H1 (cell line): ENCODE measurements at regions not wholly inside any gene's neighbourhood (a gene's known extent, or its start where the extent isn't known, plus 50 kb on each side); places are given as distances from the start of the nearest gene placed in this dataset.

Source experiments
- CTCF ChIA-PET: fragments of 300-600 bp; sonication (Branson Sonifier 250); formaldehyde crosslinking; loops from one replicate; lab custom pipeline; 2021; ENCODE audit not compliant: partially characterized antibody; lab: Charles Lee
- POLR2A ChIA-PET: fragments of 300-600 bp; sonication (Branson Sonifier 250); formaldehyde crosslinking; loops from one replicate; lab custom pipeline; 2021; ENCODE audit warnings: inconsistent platforms; ENCODE audit not compliant: partially characterized antibody; lab: Charles Lee
- DNase-seq, 2 experiments: peaks; one replicate each; pipeline versions ENCODE4 v3.0.0 to v3.0.0-alpha.2; 2010 to 2022; ENCODE audit warnings: low spot score in 2 of 2, low read depth in 1 of 2, mixed read lengths in 1 of 2
- FAIRE-seq: peaks from 2 replicates; lab custom pipeline; 2011; peaks lifted over from hg19 to GRCh38; lab: Jason Lieb, UNC
- H2AFZ ChIP-seq: 2 replicates; pipeline ENCODE4 v1.8.1; 2012; ENCODE audit warnings: low read length, inconsistent platforms
- H2AK5ac ChIP-seq: 2 replicates; pipeline ENCODE4 v1.6.1; 2013; ENCODE audit warnings: low read depth, low read length
- H2BK120ac ChIP-seq: replicated peaks from 2 replicates; pipeline ENCODE3; 2013; ENCODE audit warnings: low read depth, low read length, inconsistent platforms
- H2BK12ac ChIP-seq: 2 replicates; pipeline ENCODE4 v1.6.1; 2013; ENCODE audit warnings: low read depth, low read length
- H2BK15ac ChIP-seq: 2 replicates; pipeline ENCODE4 v1.6.1; 2013; ENCODE audit warnings: low read length
- H2BK20ac ChIP-seq: 2 replicates; pipeline ENCODE4 v1.6.1; 2013; ENCODE audit warnings: low read length
- H2BK5ac ChIP-seq: 2 replicates; pipeline ENCODE4 v1.6.1; 2013; ENCODE audit warnings: low read depth, low read length
- H3K14ac ChIP-seq: 2 replicates; pipeline ENCODE4 v1.6.1; 2013; ENCODE audit warnings: inconsistent platforms; ENCODE audit not compliant: insufficient read length
- H3K18ac ChIP-seq: 2 replicates; pipeline ENCODE4 v1.6.1; 2013; ENCODE audit warnings: low read length; ENCODE audit errors: extremely low read depth
- H3K23ac ChIP-seq: 2 replicates; pipeline ENCODE4 v1.6.1; 2013; ENCODE audit warnings: inconsistent platforms; ENCODE audit not compliant: insufficient read length
- H3K23me2 ChIP-seq: 2 replicates; pipeline ENCODE4 v1.6.1; 2013; ENCODE audit warnings: low read depth, low read length
- H3K27ac ChIP-seq: 2 replicates; pipeline ENCODE4 v1.6.1; 2011; ENCODE audit warnings: low read depth, low read length, inconsistent platforms
- H3K27me3 ChIP-seq, 4 experiments: replicated peaks in 1 of 4; 1 replicate in 1 of 4; 2 replicates in 3 of 4; pipeline versions ENCODE4 v1.6.1 to v1.8.1; 2011 to 2013; ENCODE audit warnings: low read length in 3 of 4, mild to moderate bottlenecking in 3 of 4, inconsistent platforms in 2 of 4, mixed read lengths in 2 of 4, moderate library complexity in 1 of 4; ENCODE audit not compliant: control insufficient read depth in 3 of 4, insufficient read depth in 3 of 4; ENCODE audit errors: extremely low read depth in 1 of 4
- H3K36me3 ChIP-seq, 4 experiments: 2 replicates each; pipeline versions ENCODE4 v1.6.1 to v1.8.1; 2011 to 2013; ENCODE audit warnings: mild to moderate bottlenecking in 4 of 4, low read length in 3 of 4, moderate library complexity in 2 of 4, control low read depth in 1 of 4, inconsistent platforms in 1 of 4; ENCODE audit not compliant: insufficient read depth in 4 of 4, control insufficient read depth in 2 of 4
- H3K4ac ChIP-seq: replicated peaks from 2 replicates; pipeline ENCODE3; 2013; ENCODE audit warnings: low read length, low read depth, mixed read lengths, inconsistent platforms; ENCODE audit not compliant: insufficient read length
- H3K4me1 ChIP-seq, 4 experiments: replicated peaks in 1 of 4; 1 replicate in 1 of 4; 2 replicates in 3 of 4; pipeline versions ENCODE4 v1.6.1 to v1.8.1; 2011 to 2013; ENCODE audit warnings: low read length in 3 of 4, inconsistent platforms in 2 of 4, mixed read lengths in 1 of 4; ENCODE audit not compliant: insufficient read depth in 4 of 4, control insufficient read depth in 3 of 4
- H3K4me2 ChIP-seq, 2 experiments: 2 replicates each; pipeline versions ENCODE4 v1.6.1 to v1.8.1; 2011 to 2013; ENCODE audit warnings: low read depth in 2 of 2, low read length in 2 of 2, control low read depth in 1 of 2, inconsistent platforms in 1 of 2, mild to moderate bottlenecking in 1 of 2; ENCODE audit not compliant: insufficient read depth in 1 of 2
- H3K4me3 ChIP-seq, 4 experiments: fragments of 200-600, 300-600 bp in 1 of 4; sonication (generic), shearing (Covaris generic), sonication (Bioruptor Twin) in 1 of 4; 2 replicates each; pipeline versions ENCODE4 v1.5.1 to v1.8.1; 2011 to 2016; ENCODE audit warnings: low read length in 4 of 4, low read depth in 3 of 4, control low read depth in 2 of 4, inconsistent platforms in 2 of 4, mild to moderate bottlenecking in 2 of 4, mixed read lengths in 1 of 4, moderate library complexity in 1 of 4; ENCODE audit not compliant: insufficient read depth in 2 of 4; ENCODE audit errors: extremely low read depth in 1 of 4
- H3K56ac ChIP-seq: replicated peaks from 2 replicates; pipeline ENCODE3; 2013; ENCODE audit warnings: low read depth, mild to moderate bottlenecking, mixed read lengths, low read length, inconsistent platforms; ENCODE audit not compliant: insufficient read length
- H3K79me1 ChIP-seq: 2 replicates; pipeline ENCODE4 v1.6.1; 2013; ENCODE audit warnings: low read depth, low read length, control low read depth
- H3K79me2 ChIP-seq, 2 experiments: 2 replicates each; pipeline versions ENCODE4 v1.6.1 to v1.8.1; 2012 to 2013; ENCODE audit warnings: low read length in 2 of 2, mild to moderate bottlenecking in 2 of 2, inconsistent platforms in 1 of 2; ENCODE audit not compliant: insufficient read depth in 2 of 2, control insufficient read depth in 1 of 2
- H3K9ac ChIP-seq, 4 experiments: replicated peaks in 1 of 4; 1 replicate in 1 of 4; 2 replicates in 3 of 4; pipeline versions ENCODE4 v1.6.1 to v1.8.1; 2011 to 2013; ENCODE audit warnings: low read depth in 3 of 4, low read length in 3 of 4, control low read depth in 2 of 4, mild to moderate bottlenecking in 2 of 4, moderate library complexity in 2 of 4, inconsistent platforms in 1 of 4; ENCODE audit errors: extremely low read depth in 1 of 4
- H3K9me3 ChIP-seq, 2 experiments: 2 replicates each; pipeline versions ENCODE4 v1.6.1 to v1.8.1; 2012 to 2013; ENCODE audit warnings: mild to moderate bottlenecking in 2 of 2, moderate library complexity in 2 of 2, control low read depth in 1 of 2, inconsistent platforms in 1 of 2, low read depth in 1 of 2, low read length in 1 of 2, mixed read lengths in 1 of 2; ENCODE audit not compliant: insufficient read depth in 2 of 2
- H4K20me1 ChIP-seq, 2 experiments: replicated peaks in 1 of 2; 2 replicates each; pipeline versions ENCODE3 to v1.8.1; 2011 to 2013; ENCODE audit warnings: inconsistent platforms in 2 of 2, low read length in 2 of 2, mild to moderate bottlenecking in 1 of 2; ENCODE audit not compliant: insufficient read depth in 2 of 2, control insufficient read depth in 1 of 2
- H4K5ac ChIP-seq: 2 replicates; pipeline ENCODE4 v1.6.1; 2013; ENCODE audit warnings: low read length, low read depth, mixed read lengths, inconsistent platforms; ENCODE audit not compliant: insufficient read length
- H4K8ac ChIP-seq: 2 replicates; pipeline ENCODE4 v1.8.0; 2013; ENCODE audit warnings: mild to moderate bottlenecking, moderate library complexity, low read length, inconsistent platforms; ENCODE audit not compliant: insufficient read depth; ENCODE audit errors: extremely low read depth
- H4K91ac ChIP-seq: replicated peaks from 2 replicates; pipeline ENCODE3; 2013; ENCODE audit warnings: low read length, mixed read lengths, inconsistent platforms; ENCODE audit not compliant: insufficient read length
- CTBP2 ChIP-seq: IDR thresholded peaks from 2 replicates; pipeline ENCODE4 v1.7.0; 2011; ENCODE audit warnings: borderline replicate concordance, mild to moderate bottlenecking, moderate library complexity, mixed read lengths, low read length; ENCODE audit not compliant: insufficient read depth, insufficient read length
- JUN ChIP-seq: IDR thresholded peaks from 2 replicates; pipeline ENCODE4 v1.6.1; 2011; ENCODE audit warnings: low read depth, mild to moderate bottlenecking, improper control_type of control experiment, low read length
- JUND ChIP-seq: IDR thresholded peaks from 2 replicates; pipeline ENCODE4 v1.6.1; 2011; ENCODE audit warnings: mild to moderate bottlenecking, improper control_type of control experiment, low read length
- KDM4A ChIP-seq: IDR thresholded peaks from one replicate; pipeline ENCODE4 v1.7.1; 2012; ENCODE audit warnings: low read depth, mild to moderate bottlenecking, moderate library complexity, low read length, inconsistent platforms; ENCODE audit not compliant: severe bottlenecking
- KDM5A ChIP-seq: fragments of 200-600 bp; IDR thresholded peaks from 2 replicates; pipeline ENCODE4 v1.7.1; 2012; ENCODE audit warnings: mild to moderate bottlenecking, low read length, inconsistent platforms, mixed read lengths
- POLR2A ChIP-seq, 2 experiments: IDR thresholded peaks; 1 replicate in 1 of 2; 2 replicates in 1 of 2; pipeline ENCODE4 v1.6.1; 2011; ENCODE audit warnings: low read depth in 2 of 2, low read length in 2 of 2, mild to moderate bottlenecking in 2 of 2; ENCODE audit errors: control extremely low read depth in 1 of 2
- POLR2AphosphoS5 ChIP-seq: IDR thresholded peaks from 2 replicates; pipeline ENCODE4 v1.6.1; 2011; ENCODE audit warnings: low read depth, low read length
- SIX5 ChIP-seq: IDR thresholded peaks from 2 replicates; pipeline ENCODE4 v1.6.1; 2011; ENCODE audit warnings: mild to moderate bottlenecking, low read depth, low read length
- TEAD4 ChIP-seq: IDR thresholded peaks from 2 replicates; pipeline ENCODE4 v1.6.1; 2012; ENCODE audit warnings: low read depth, low read length, inconsistent platforms, mixed read lengths
- WGBS, 2 experiments: shearing (Covaris generic) in 1 of 2; methylation state at CpG; one replicate each; pipeline versions ENCODE4 v1.1.6 to v1.1.7; 2013 to 2015; ENCODE audit warnings: low lambda C conversion rate in 2 of 2, mixed read lengths in 2 of 2, inconsistent platforms in 1 of 2, low coverage in 1 of 2, missing lambda C conversion rate in 1 of 2; ENCODE audit not compliant: insufficient replicate concordance in 2 of 2, insufficient coverage in 1 of 2, insufficient read length in 1 of 2; ENCODE audit errors: extremely low coverage in 1 of 2, missing lambda C conversion rate in 1 of 2; 5-methylcytosine and 5-hydroxymethylcytosine counted together

GRCh38 chr2:107589079-107589491 is 237.6 kb upstream of the RGPD4 start:
- no peak overlapping the region for H3K56ac ChIP-seq
- CTCF ChIA-PET: no interaction called here
- H3K18ac ChIP-seq: no peak overlapping the region
- no peak overlapping the region for H2AK5ac ChIP-seq
- H3K36me3 ChIP-seq: no peaks in the 10 kb centered on the region
- H2BK5ac ChIP-seq: no peak overlapping the region
- no peaks in the 10 kb centered on the region for H3K4me1 ChIP-seq
- no peak overlapping the region for H3K27ac ChIP-seq
- WGBS, 2 experiments: 80% methylated on average over 3 of the region's 3 CpGs; no CpG with 5 or more reads in 1 of the 2 experiments
- no peak overlapping the region for H2BK20ac ChIP-seq
- H2BK120ac ChIP-seq: no peak overlapping the region
- no peak overlapping the region for H4K5ac ChIP-seq
- H3K9me3 ChIP-seq: no peaks in the 10 kb centered on the region
- no peak overlapping the region for H2BK12ac ChIP-seq
- H3K14ac ChIP-seq: no peak overlapping the region
- no peak overlapping the region for H3K4me3 ChIP-seq
- TF ChIP-seq TEAD4 (no peak), POLR2A (IDR thresholded peaks at IDR 0.05; ENCODE audit: control extremely low read depth in 1 of 2, low read depth in 2 of 2, low read length in 2 of 2) (no peak), KDM5A (no peak), JUND (no peak), POLR2AphosphoS5 (no peak), KDM4A (no peak), JUN (no peak), CTBP2 (no peak), SIX5 (no peak)
- no peak overlapping the region for H3K4me2 ChIP-seq
- no peaks in the 10 kb centered on the region for H3K79me2 ChIP-seq
- no peaks in the 10 kb centered on the region for H3K23me2 ChIP-seq
- no peaks in the 10 kb centered on the region for H3K27me3 ChIP-seq
- no peak overlapping the region for H4K8ac ChIP-seq
- H3K4ac ChIP-seq: no peak overlapping the region
- DNase-seq: no peak
- POLR2A ChIA-PET: no interaction called here
- no peak overlapping the region for H3K9ac ChIP-seq
- no peak overlapping the region for H4K91ac ChIP-seq
- H3K23ac ChIP-seq: no peak overlapping the region
- FAIRE-seq: no peak
- H2AFZ ChIP-seq: no peak overlapping the region
- H4K20me1 ChIP-seq: no peaks in the 10 kb centered on the region
- no peaks in the 10 kb centered on the region for H3K79me1 ChIP-seq
- H2BK15ac ChIP-seq: no peak overlapping the region; the same call in 1 of the 2 replicates
